ENCODE measurements at regions not wholly inside any gene's neighbourhood (a gene's known extent, or its start where the extent isn't known, plus 50 kb on each side); places are given as distances from the start of the nearest gene placed in this dataset.

DNA sequence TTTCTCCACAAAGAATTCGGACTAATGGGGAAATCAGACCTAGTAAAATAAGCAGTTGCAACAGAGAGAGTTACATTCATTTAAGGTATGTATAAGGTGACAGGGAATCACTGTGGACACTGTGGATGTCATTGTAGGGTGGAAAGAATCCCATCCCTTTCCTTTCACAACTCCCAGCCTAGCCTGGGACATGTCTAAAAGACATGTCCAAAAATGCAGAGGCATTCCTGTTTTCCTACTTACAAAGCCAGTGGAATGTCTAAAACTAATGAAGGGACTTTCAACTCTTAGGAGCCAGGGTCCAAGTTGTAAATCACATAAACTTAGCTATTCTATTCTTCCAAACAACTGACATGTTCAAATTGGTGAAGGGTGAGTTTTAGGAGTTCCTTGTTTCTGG lies 511.0 kb downstream of the PRELID2 start (continued):
- TF ChIP-seq, protein P1, sequence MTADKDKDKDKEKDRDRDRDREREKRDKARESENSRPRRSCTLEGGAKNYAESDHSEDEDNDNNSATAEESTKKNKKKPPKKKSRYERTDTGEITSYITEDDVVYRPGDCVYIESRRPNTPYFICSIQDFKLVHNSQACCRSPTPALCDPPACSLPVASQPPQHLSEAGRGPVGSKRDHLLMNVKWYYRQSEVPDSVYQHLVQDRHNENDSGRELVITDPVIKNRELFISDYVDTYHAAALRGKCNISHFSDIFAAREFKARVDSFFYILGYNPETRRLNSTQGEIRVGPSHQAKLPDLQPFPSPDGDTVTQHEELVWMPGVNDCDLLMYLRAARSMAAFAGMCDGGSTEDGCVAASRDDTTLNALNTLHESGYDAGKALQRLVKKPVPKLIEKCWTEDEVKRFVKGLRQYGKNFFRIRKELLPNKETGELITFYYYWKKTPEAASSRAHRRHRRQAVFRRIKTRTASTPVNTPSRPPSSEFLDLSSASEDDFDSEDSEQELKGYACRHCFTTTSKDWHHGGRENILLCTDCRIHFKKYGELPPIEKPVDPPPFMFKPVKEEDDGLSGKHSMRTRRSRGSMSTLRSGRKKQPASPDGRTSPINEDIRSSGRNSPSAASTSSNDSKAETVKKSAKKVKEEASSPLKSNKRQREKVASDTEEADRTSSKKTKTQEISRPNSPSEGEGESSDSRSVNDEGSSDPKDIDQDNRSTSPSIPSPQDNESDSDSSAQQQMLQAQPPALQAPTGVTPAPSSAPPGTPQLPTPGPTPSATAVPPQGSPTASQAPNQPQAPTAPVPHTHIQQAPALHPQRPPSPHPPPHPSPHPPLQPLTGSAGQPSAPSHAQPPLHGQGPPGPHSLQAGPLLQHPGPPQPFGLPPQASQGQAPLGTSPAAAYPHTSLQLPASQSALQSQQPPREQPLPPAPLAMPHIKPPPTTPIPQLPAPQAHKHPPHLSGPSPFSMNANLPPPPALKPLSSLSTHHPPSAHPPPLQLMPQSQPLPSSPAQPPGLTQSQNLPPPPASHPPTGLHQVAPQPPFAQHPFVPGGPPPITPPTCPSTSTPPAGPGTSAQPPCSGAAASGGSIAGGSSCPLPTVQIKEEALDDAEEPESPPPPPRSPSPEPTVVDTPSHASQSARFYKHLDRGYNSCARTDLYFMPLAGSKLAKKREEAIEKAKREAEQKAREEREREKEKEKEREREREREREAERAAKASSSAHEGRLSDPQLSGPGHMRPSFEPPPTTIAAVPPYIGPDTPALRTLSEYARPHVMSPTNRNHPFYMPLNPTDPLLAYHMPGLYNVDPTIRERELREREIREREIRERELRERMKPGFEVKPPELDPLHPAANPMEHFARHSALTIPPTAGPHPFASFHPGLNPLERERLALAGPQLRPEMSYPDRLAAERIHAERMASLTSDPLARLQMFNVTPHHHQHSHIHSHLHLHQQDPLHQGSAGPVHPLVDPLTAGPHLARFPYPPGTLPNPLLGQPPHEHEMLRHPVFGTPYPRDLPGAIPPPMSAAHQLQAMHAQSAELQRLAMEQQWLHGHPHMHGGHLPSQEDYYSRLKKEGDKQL (CRISPR knock-in tag; IDR thresholded peaks at IDR 0.05; ENCODE audit: borderline replicate concordance): no peak
- TF ChIP-seq, protein P2, sequence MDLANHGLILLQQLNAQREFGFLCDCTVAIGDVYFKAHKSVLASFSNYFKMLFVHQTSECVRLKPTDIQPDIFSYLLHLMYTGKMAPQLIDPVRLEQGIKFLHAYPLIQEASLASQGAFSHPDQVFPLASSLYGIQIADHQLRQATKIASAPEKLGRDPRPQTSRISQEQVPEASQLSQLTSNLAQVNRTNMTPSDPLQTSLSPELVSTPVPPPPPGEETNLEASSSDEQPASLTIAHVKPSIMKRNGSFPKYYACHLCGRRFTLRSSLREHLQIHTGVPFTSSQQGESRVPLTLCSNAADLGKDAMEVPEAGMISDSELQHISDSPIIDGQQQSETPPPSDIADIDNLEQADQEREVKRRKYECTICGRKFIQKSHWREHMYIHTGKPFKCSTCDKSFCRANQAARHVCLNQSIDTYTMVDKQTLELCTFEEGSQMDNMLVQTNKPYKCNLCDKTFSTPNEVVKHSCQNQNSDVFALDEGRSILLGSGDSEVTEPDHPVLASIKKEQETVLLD (IDR thresholded peaks at IDR 0.05): no peak
- TF ChIP-seq, protein P3, sequence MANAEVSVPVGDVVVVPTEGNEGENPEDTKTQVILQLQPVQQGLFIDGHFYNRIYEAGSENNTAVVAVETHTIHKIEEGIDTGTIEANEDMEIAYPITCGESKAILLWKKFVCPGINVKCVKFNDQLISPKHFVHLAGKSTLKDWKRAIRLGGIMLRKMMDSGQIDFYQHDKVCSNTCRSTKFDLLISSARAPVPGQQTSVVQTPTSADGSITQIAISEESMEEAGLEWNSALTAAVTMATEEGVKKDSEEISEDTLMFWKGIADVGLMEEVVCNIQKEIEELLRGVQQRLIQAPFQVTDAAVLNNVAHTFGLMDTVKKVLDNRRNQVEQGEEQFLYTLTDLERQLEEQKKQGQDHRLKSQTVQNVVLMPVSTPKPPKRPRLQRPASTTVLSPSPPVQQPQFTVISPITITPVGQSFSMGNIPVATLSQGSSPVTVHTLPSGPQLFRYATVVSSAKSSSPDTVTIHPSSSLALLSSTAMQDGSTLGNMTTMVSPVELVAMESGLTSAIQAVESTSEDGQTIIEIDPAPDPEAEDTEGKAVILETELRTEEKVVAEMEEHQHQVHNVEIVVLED (CRISPR knock-in tag; IDR thresholded peaks at IDR 0.05): no peak
- TF ChIP-seq DIDO1 (tag; IDR thresholded peaks at IDR 0.05; ENCODE audit: low read depth) (no peak), ZNF316 (IDR thresholded peaks at IDR 0.05) (no peak), ZNF354B (CRISPR knock-in tag; IDR thresholded peaks at IDR 0.05) (no peak), ZNF175 (CRISPR knock-in tag; IDR thresholded peaks at IDR 0.05; ENCODE audit: low read depth) (no peak), ZNF197 (CRISPR knock-in tag; IDR thresholded peaks at IDR 0.05; ENCODE audit: low read depth) (no peak), ZNF263 (CRISPR knock-in tag; IDR thresholded peaks at IDR 0.05; ENCODE audit: borderline replicate concordance) (no peak)
- TF ChIP-seq, protein P4, sequence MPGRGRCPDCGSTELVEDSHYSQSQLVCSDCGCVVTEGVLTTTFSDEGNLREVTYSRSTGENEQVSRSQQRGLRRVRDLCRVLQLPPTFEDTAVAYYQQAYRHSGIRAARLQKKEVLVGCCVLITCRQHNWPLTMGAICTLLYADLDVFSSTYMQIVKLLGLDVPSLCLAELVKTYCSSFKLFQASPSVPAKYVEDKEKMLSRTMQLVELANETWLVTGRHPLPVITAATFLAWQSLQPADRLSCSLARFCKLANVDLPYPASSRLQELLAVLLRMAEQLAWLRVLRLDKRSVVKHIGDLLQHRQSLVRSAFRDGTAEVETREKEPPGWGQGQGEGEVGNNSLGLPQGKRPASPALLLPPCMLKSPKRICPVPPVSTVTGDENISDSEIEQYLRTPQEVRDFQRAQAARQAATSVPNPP (IDR thresholded peaks at IDR 0.05; ENCODE audit: borderline replicate concordance, insufficient read depth, insufficient read length): no peak
- TF ChIP-seq, protein P5, sequence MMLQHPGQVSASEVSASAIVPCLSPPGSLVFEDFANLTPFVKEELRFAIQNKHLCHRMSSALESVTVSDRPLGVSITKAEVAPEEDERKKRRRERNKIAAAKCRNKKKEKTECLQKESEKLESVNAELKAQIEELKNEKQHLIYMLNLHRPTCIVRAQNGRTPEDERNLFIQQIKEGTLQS (IDR thresholded peaks at IDR 0.05): no peak
- TF ChIP-seq, protein P5 (CRISPR knock-in tag; conservative IDR thresholded peaks at IDR 0.05): no peak

All from K562 (cell line).